OCI-LY1 (cell line): ENCODE measurements at regions not wholly inside any gene's neighbourhood (a gene's known extent, or its start where the extent isn't known, plus 50 kb on each side); places are given as distances from the start of the nearest gene placed in this dataset.

Experiments
- CTCF ChIP-seq: fragments of 200-600 bp; sonication (generic), shearing (Covaris generic); IDR thresholded peaks from 2 replicates; pipeline ENCODE4 v1.5.1; 2017; ENCODE audit warnings: mild to moderate bottlenecking, antibody characterized with exemption, low read length, moderate library complexity, mixed read lengths
- EZH2 ChIP-seq: fragments of 200-600 bp; sonication (generic), shearing (Covaris generic); IDR thresholded peaks from 2 replicates; pipeline ENCODE4 v1.8.0; 2017; ENCODE audit warnings: borderline replicate concordance, mixed run types, mild to moderate bottlenecking, antibody characterized with exemption, low read length, moderate library complexity, mixed read lengths

GRCh38 chr16:6216836-6217235 is 1115.8 kb upstream of the RBFOX1 start:
- TF ChIP-seq CTCF = no peak
- TF ChIP-seq EZH2 = no peak
